Fibroblast of mammary gland (primary cell): ENCODE measurements at regions not wholly inside any gene's neighbourhood (a gene's known extent, or its start where the extent isn't known, plus 50 kb on each side); places are given as distances from the start of the nearest gene placed in this dataset.
"Not testable (repeated sequence)": the region's sequence is repeated elsewhere in the genome, so short reads cannot be mapped to it uniquely, and the experiment has no call there.

Experiments used
- DNase-seq: peaks from one replicate; pipeline ENCODE4 v3.0.0-alpha.2; 2010; ENCODE audit warnings: low read depth
- H3K4me3 ChIP-seq: 2 replicates; pipeline ENCODE4 v1.5.1; 2011; ENCODE audit warnings: low read depth, mild to moderate bottlenecking, low read length, moderate library complexity; ENCODE audit not compliant: control insufficient read depth
- CTCF ChIP-seq: conservative IDR thresholded peaks from 2 replicates; pipeline ENCODE4 v1.5.1; 2011; ENCODE audit warnings: low read depth, low read length, inconsistent platforms; ENCODE audit not compliant: control insufficient read depth, insufficient read depth

DNA sequence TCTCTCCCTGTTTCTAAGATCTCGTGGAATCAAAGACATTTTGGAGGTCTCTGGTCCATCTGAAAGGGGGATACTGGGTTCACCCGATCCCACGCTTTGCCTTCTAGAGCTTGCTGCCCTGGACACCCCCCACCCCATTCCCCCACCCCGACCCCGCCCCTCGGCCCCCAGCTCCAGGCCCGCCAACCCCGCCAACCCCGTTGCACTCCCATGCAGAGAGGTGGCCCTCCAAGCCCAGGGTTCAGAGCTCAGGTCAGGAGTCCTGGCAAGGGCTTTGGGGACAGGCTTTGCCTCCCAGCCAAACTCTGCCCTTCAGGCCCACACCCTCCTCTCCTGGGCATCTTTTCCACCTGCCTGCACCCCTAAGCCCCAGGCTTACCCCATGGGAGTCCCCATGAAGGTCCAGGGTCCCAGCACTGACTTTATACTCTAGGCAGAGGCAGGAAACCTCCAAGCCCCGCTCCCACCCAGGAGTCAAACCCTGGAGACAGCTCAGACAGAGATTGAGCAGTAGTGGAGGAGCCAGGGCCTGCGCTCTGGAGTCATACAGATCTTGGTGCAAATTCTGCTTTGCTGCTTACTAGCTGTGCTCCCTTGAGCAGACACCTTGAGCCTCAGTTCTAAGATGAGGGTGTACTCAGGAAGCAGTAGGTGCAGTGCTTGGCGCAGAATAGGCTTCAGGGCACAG is 155.9 kb downstream of the FOXD2 start:
- H3K4me3 ChIP-seq: no peak overlapping the region
- no peak for TF ChIP-seq CTCF
- DNase-seq: no peak

DNA sequence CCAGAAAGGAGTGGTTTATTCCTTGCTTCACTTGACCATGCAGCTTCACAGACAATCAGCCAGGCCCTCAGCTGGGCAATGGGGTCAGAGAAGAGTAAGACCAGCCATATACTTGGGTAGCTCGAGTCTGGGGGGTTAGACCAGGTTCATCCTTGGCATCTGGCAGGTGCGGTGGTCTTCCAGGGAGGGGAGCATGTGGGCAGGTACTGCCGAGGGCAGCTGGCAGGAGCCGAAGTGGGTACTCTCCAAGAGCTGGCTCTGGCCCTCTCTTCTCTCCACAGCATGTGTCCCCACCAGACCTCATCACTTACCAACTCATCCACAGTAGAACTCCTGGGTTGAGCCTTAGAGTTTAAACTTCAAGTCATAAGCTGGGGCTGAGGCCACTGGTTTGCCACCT is 156.8 kb downstream of the FOXD2 start:
- no peak overlapping the region for H3K4me3 ChIP-seq
- no peak for DNase-seq
- TF ChIP-seq CTCF: no peak

DNA sequence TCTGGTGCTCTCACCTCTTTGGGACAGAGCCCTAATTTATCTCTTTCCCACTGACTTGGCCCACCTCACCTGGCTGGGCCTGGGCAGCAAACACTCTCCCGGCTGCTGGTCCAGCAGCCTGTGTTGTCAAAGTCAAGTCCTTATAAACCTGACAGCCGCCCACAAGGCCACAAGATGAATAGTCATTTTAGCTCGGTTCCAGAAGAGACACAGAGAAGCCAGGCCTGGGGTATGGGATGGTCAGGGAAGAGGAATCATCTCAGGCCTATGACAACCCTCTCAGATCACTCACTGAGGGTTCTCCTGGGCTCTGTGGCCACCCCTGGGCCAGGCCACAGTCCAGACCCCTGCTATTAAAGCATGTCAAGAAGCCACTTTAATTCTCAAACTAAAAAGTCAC is 158.5 kb downstream of the FOXD2 start:
- no peak for TF ChIP-seq CTCF
- H3K4me3 ChIP-seq: no peak overlapping the region
- no peak for DNase-seq

- H3K4me3 ChIP-seq: no peak overlapping the region
- no peak for TF ChIP-seq CTCF
- no peak for DNase-seq
Observed at GRCh38 chr1:47598357-47598756, 160.5 kb downstream of the FOXD2 start.

GRCh38 chr1:47599777-47600176 is 161.9 kb downstream of the FOXD2 start:
- no peak overlapping the region for H3K4me3 ChIP-seq
- no peak for DNase-seq
- no peak for TF ChIP-seq CTCF

DNA sequence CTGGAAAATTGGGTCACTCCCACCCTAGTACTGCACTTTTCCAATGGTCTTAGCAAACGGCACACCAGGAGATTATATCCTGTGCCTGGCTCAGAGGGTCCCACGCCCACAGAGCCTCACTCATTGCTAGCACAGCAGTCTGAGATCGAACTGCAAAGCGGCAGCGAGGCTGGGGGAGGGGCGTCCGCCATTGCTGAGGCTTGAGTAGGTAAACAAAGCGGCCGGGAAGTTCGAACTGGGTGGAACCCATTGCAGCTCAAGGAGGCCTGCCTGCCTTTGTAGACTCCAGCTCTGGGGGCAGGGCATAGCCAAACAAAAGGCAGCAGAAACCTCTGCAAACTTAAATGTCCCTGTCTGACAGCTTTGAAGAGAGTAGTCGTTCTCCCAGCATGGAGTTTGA is 164.6 kb downstream of the FOXD2 start:
- H3K4me3 ChIP-seq, DNase-seq: not testable (repeated sequence)

- not testable (repeated sequence) for DNase-seq, H3K4me3 ChIP-seq
Observed at GRCh38 chr1:47604869-47605268, 167.0 kb downstream of the FOXD2 start.

DNA sequence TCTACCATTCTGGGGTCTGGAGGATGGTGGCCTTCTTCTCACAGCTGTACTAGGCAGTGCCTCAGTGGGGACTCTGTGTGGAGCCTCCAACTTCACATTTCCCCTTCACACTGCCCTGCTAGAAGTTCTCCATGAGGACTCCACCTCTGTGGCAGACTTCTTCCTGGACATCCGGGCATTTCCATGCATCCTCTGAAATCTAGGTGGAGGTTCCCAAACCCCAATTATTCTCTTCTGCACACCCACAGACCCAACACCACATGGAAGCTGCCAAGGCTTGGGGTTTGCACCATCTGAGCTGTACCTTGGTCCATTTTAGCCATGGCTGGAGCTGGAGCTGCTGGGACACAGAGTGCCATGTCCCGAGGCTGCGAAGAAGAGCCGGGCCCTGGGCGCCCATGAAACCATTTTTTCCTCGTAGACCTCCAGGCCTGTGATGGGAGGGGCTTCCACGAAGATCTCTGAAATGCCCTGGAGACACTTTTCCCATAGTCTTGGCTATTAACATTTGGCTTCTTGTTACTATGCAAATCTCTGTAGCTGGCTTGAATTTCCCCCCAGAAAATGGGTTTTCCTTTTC is 170.5 kb downstream of the FOXD2 start:
- TF ChIP-seq CTCF: no peak
- no peak overlapping the region for H3K4me3 ChIP-seq
- DNase-seq: no peak
